ENCODE measurements at regions not wholly inside any gene's neighbourhood (a gene's known extent, or its start where the extent isn't known, plus 50 kb on each side); places are given as distances from the start of the nearest gene placed in this dataset.

GRCh38 chr6:53744321-53744720 lies 50.5 kb upstream of the LRRC1 start:
- no peak for TF ChIP-seq ZFX (IDR thresholded peaks at IDR 0.05)
- TF ChIP-seq CTCF (conservative IDR thresholded peaks at IDR 0.05), result no peak

GRCh38 chr6:53741034-53741823 lies 53.6 kb upstream of the LRRC1 start:
- H3K27ac ChIP-seq, result no peak overlapping the region
- TF ChIP-seq CTCF (conservative IDR thresholded peaks at IDR 0.05), result no peak
- TF ChIP-seq ZFX (IDR thresholded peaks at IDR 0.05), result no peak

More at GRCh38 chr6:53744321-53744720, 50.5 kb upstream of the LRRC1 start:
- peak overlapping the region; percentile 52 for H3K27ac ChIP-seq

- no peak overlapping the region for H3K27ac ChIP-seq
- TF ChIP-seq CTCF (conservative IDR thresholded peaks at IDR 0.05), result no peak
- no peak for TF ChIP-seq ZFX (IDR thresholded peaks at IDR 0.05)
These were observed 57.1 kb upstream of the LRRC1 start for GRCh38 chr6:53737746-53738145.

- no peak overlapping the region for H3K27ac ChIP-seq
- no peak for TF ChIP-seq ZFX (IDR thresholded peaks at IDR 0.05)
- no peak for TF ChIP-seq CTCF (conservative IDR thresholded peaks at IDR 0.05)
These were observed 58.9 kb upstream of the LRRC1 start for GRCh38 chr6:53735896-53736295.

- TF ChIP-seq ZFX (IDR thresholded peaks at IDR 0.05) (no peak), CTCF (conservative IDR thresholded peaks at IDR 0.05) (peak; percentile 60)
These were observed 60.1 kb upstream of the LRRC1 start for GRCh38 chr6:53734473-53735299.

GRCh38 chr6:53731866-53732636 lies 62.8 kb upstream of the LRRC1 start:
- no peak for TF ChIP-seq CTCF (conservative IDR thresholded peaks at IDR 0.05)
- TF ChIP-seq ZFX (IDR thresholded peaks at IDR 0.05), result no peak
- H3K27ac ChIP-seq, result no peak overlapping the region

More at GRCh38 chr6:53734473-53735299, 60.1 kb upstream of the LRRC1 start:
- no peak overlapping the region for H3K27ac ChIP-seq

All from C4-2B (cell line).